Heart right ventricle (tissue), 16 donors: ENCODE measurements at regions not wholly inside any gene's neighbourhood (a gene's known extent, or its start where the extent isn't known, plus 50 kb on each side); places are given as distances from the start of the nearest gene placed in this dataset.

ENCODE experiments used
- ATAC-seq, 8 donors: fragments of 200-7000 bp; cut with Tn5 transposase; one replicate each; pipeline ENCODE4 v1.9.1; 2020; ENCODE audit warnings: mild to moderate bottlenecking in 8 of 8, moderate library complexity in 8 of 8, moderate number of reproducible peaks in 1 of 8
- DNase-seq, 2 donors: peaks; one replicate each; pipeline ENCODE4 v3.0.0-alpha.2; 2020
- H3K27ac ChIP-seq, 10 donors: fragments of 200-600 bp; sonication (generic) in 2 of 10; one replicate each; pipeline versions ENCODE4 v1.5.0 to v1.8.0; 2020 to 2022; ENCODE audit warnings: mild to moderate bottlenecking in 3 of 10
- H3K27me3 ChIP-seq, 7 donors: fragments of 200-600 bp; one replicate each; pipeline ENCODE4 v1.8.0; 2021 to 2022; ENCODE audit warnings: mild to moderate bottlenecking in 2 of 7
- H3K36me3 ChIP-seq, 9 donors: fragments of 200-600 bp; sonication (generic) in 1 of 9; one replicate each; pipeline versions ENCODE4 v1.5.0 to v1.8.0; 2020 to 2022; ENCODE audit warnings: mild to moderate bottlenecking in 2 of 9
- H3K4me1 ChIP-seq, 9 donors: fragments of 200-600 bp; sonication (generic) in 1 of 9; one replicate each; pipeline versions ENCODE4 v1.5.0 to v1.8.0; 2020 to 2022; ENCODE audit warnings: mild to moderate bottlenecking in 4 of 9
- H3K4me3 ChIP-seq, 10 donors: fragments of 200-600 bp; sonication (generic) in 2 of 10; one replicate each; pipeline versions ENCODE4 v1.5.0 to v1.8.0; 2020 to 2022; ENCODE audit warnings: mild to moderate bottlenecking in 7 of 10, moderate library complexity in 2 of 10
- H3K9me3 ChIP-seq, 11 donors: fragments of 200-600 bp in 10 of 11; sonication (generic) in 2 of 11; one replicate each; pipeline versions ENCODE4 v1.5.0 to v1.8.0; 2013 to 2022; ENCODE audit warnings: mild to moderate bottlenecking in 2 of 11, control low read depth in 1 of 11, moderate library complexity in 1 of 11
- WGBS, 2 donors: extraction: QIAGEN DNeasy Blood & Tissue Kit; methylation state at CpG; one replicate each; pipeline ENCODE4 v1.1.7; 2013; ENCODE audit warnings: inconsistent platforms in 1 of 2; 5-methylcytosine and 5-hydroxymethylcytosine counted together
- intact Hi-C, 10 donors: fragments of 100-400 bp; cut with DNase I; formaldehyde crosslinking; loops; one replicate each; pipeline versions ENCODE4 v1.11.1 to v1.14.2; 2022
- TF ChIP-seq, protein P1 (sequence below), 9 donors: fragments of 200-600 bp; sonication (generic) in 2 of 9; IDR thresholded peaks; one replicate each; pipeline versions ENCODE4 v1.5.0 to v1.8.0; 2021 to 2022; ENCODE audit warnings: antibody characterized with exemption in 9 of 9, mild to moderate bottlenecking in 5 of 9, moderate library complexity in 1 of 9
- donor health status: Arrhythmogenic right ventricular cardiomyopathy.
- donor health status: ischemic (EF 13 %, LVEDD 7.1; RV severe dilation, severe dysfunction).
- donor health status: healthy with polysubstance abuse.
- donor health status: DM: no; HTN: yes; CAD: no.
- donor health status: DM: no; HTN: no; CAD: no.
- donor health status: ischemic (EF 25% LVEDD 6.9; RV normal size, moderate dysfunction).
- donor health status: ischemic (EF 25% LVEDD 5.7; RV mildly dilated, moderate dysfunction).
- donor health status: healthy.
- donor health status: DM: yes; HTN: yes; CAD: no.
- donor health status: Ischemic cardiomyopathy.
- donor health status: ischemic (EF 35%, LVEDD 5.7; RV mildly dilated, moderate dysfunction).
- donor health status: nonischemic (EF 11% LVEDD 7.7; RV severe dilation, severe dysfunction).
- donor health status: DM: yes; HTN: yes; CAD: no.
- donor health status: PGD.
- donor health status: ischemic (EF 29% LVEDD 5.4; RV normal size, mild dysfunction).
- donor health status: nonischemic (EF 23%, LVEDD 6.1; RV moderate dilation, normal function).

DNA sequence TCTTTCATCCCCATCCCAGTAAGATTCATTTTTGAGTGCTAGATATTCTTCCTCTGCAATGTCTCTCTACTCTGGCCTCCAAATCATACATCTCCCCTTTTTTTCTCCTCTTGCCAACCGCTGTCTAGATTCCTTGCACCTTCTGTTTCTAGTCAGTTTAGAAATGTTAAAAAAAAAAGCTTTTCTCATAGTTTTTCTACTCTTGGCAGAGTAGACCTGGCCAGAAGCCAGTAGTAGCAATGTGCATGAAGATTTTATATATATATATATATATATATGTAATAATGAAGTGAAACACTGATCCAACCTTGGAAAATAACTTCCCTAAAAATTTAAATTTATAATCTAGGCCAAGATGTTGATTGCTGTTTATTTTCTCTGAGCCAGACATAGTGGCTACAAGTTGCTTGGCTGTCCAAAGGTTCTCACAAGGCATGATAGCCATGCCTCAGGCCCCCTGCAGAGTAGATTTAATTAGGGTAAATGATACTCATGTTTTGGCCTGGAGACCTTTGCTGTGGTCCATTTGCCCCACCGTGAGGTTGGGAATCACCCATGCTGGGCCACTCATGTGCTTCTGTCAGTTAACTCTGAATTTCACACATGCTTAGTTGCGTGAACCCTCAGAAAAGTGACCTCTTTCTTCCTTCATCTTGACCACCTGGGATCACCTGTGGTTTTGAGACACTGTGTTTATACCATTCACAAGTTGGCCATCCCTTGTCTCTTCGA lies 103.4 kb upstream of the KCNE2 start:
- ATAC-seq (no peak), DNase-seq (no peak)
- no peaks in the 10 kb centered on the region for H3K36me3 ChIP-seq
- intact Hi-C loops = no loop called here
- H3K4me1 ChIP-seq = no peaks in the 10 kb centered on the region
- H3K4me3 ChIP-seq = no peak overlapping the region
- no peak overlapping the region for H3K27ac ChIP-seq
- 80 to 81% methylated on average over 4 of the region's 4 CpGs for WGBS, 2 donors
- peaks cover 0 to 20% (median 0%) of the 10 kb centered on the region in 11 donors for H3K9me3 ChIP-seq
- no peaks in the 10 kb centered on the region for H3K27me3 ChIP-seq
- TF ChIP-seq, protein P1, sequence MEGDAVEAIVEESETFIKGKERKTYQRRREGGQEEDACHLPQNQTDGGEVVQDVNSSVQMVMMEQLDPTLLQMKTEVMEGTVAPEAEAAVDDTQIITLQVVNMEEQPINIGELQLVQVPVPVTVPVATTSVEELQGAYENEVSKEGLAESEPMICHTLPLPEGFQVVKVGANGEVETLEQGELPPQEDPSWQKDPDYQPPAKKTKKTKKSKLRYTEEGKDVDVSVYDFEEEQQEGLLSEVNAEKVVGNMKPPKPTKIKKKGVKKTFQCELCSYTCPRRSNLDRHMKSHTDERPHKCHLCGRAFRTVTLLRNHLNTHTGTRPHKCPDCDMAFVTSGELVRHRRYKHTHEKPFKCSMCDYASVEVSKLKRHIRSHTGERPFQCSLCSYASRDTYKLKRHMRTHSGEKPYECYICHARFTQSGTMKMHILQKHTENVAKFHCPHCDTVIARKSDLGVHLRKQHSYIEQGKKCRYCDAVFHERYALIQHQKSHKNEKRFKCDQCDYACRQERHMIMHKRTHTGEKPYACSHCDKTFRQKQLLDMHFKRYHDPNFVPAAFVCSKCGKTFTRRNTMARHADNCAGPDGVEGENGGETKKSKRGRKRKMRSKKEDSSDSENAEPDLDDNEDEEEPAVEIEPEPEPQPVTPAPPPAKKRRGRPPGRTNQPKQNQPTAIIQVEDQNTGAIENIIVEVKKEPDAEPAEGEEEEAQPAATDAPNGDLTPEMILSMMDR (IDR thresholded peaks at IDR 0.05) = no peak

DNA sequence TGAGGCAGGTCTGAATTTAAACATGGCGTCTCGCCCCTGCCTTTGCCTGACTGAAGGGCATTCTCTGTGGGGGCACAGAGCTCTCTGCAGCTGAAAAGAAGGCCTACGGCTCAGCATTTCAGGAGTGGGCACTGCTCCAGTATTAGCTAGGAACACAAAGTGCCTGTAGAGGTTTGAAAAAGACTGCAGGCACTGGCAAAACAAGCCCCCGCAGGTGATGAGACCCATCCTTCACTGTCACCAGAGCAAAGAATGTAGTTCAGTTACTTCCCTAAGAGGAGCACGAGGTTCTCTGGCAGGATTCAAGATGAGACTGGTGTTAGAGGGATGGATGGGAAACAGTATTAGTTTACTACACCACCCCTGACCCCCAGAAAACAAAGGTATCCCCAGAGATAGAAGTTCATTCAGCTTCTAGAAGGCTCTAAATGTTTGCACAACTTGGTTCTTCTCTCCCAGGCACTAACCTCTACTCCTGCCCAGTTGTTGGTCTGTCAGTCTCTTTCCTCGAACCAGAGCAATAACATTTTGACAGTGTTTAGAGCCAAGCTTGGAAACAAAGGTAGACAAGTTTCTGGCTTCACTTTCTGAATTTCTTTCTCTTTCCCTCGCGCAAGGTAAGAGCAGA lies 101.9 kb upstream of the KCNE2 start:
- intact Hi-C loops = no loop called here
- H3K27me3 ChIP-seq = no peaks in the 10 kb centered on the region
- H3K27ac ChIP-seq = no peak overlapping the region
- H3K36me3 ChIP-seq = no peaks in the 10 kb centered on the region
- DNase-seq (no peak), ATAC-seq (no peak)
- no peak overlapping the region for H3K4me3 ChIP-seq
- peaks cover 0 to 16% (median 0%) of the 10 kb centered on the region in 11 donors for H3K9me3 ChIP-seq
- 75 to 85% methylated on average over 8 of the region's 8 CpGs for WGBS, 2 donors
- TF ChIP-seq, protein P1 (IDR thresholded peaks at IDR 0.05) = no peak
- no peaks in the 10 kb centered on the region for H3K4me1 ChIP-seq

DNA sequence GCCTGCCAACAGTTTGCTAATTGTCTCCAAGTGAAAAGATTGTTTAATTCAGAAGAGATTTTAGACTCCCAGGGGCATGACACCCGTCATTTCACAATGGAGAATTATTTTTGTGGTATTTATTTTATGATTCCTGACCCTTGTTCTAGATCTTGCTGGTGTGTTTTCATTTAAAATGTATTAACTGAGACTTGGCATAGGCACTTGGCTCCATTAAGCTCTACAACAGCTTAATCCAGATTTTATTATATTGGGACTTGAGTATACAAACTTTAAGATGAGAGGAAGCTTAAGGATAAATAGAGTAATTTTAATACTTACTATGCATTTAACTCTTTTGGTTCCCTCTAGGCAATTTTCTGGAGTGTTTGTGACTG lies 101.3 kb upstream of the KCNE2 start:
- H3K27me3 ChIP-seq = no peaks in the 10 kb centered on the region
- intact Hi-C loops = no loop called here
- no peaks in the 10 kb centered on the region for H3K36me3 ChIP-seq
- no peak for ATAC-seq
- no peak overlapping the region for H3K27ac ChIP-seq
- no peaks in the 10 kb centered on the region for H3K4me1 ChIP-seq
- 69% methylated on average over 1 of the region's 1 CpG for WGBS, 2 donors
- H3K9me3 ChIP-seq = peaks cover 0 to 16% (median 0%) of the 10 kb centered on the region in 11 donors
- no peak for DNase-seq
- TF ChIP-seq, protein P1 (IDR thresholded peaks at IDR 0.05) = no peak
- H3K4me3 ChIP-seq = no peak overlapping the region

DNA sequence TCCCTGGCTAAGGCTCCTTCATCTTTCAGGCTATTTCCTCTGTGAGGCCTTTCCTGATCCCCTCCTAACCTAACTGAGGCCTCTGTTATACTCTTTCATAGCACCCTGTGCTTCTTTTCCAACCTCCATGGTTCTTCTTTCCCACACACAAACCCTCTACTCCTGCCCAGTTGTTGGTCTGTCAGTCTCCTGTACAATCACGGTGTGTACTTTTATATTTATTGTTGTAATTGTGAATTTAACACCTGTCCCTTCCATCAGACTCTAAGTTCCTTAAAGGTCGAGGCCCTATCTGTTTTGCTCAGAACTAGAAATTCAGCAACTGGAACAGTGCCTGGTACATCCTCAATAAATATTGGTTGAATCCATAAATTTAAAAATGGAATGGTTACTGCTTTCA lies 100.2 kb upstream of the KCNE2 start:
- H3K27ac ChIP-seq = no peak overlapping the region
- 90 to 91% methylated on average over 2 of the region's 2 CpGs for WGBS, 2 donors

More for the DNA sequence above, 100.2 kb upstream of the KCNE2 start:
- Histone ChIP-seq H3K4me1 (no peaks in the 10 kb centered on the region), H3K9me3 (peaks cover 0 to 16% (median 0%) of the 10 kb centered on the region in 11 donors), H3K4me3 (no peak overlapping the region), H3K27me3 (no peaks in the 10 kb centered on the region), H3K36me3 (no peaks in the 10 kb centered on the region)
- intact Hi-C loops = no loop called here
- ATAC-seq (no peak), DNase-seq (no peak)
- TF ChIP-seq, protein P1 (IDR thresholded peaks at IDR 0.05) = no peak
